Muscle of arm (tissue), 1 donor: ENCODE measurements at regions not wholly inside any gene's neighbourhood (a gene's known extent, or its start where the extent isn't known, plus 50 kb on each side); places are given as distances from the start of the nearest gene placed in this dataset.

ENCODE experiments used
- DNase-seq: peaks from one replicate; pipeline ENCODE4 v3.0.0-alpha.2; 2013

DNA sequence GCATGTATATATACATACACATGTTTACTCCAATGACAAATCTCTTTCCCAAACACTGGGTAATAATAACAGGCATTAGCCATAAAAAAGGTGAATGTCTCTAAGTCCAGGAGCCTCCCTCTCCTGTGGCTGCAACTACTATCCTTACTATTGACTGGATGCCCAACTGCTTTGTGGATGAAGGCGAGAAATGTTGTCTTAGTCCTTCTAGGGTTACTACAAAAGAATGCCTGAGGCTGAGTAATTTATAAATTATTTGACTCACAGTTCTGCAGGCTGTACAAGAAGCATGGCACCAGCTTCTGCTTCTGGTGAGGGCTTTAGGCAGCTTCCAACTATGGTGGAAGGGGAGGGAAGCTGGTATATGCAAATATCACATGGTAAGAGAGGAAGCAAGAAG lies 366.0 kb upstream of the DDHD1 start:
- DNase-seq: no peak

DNA sequence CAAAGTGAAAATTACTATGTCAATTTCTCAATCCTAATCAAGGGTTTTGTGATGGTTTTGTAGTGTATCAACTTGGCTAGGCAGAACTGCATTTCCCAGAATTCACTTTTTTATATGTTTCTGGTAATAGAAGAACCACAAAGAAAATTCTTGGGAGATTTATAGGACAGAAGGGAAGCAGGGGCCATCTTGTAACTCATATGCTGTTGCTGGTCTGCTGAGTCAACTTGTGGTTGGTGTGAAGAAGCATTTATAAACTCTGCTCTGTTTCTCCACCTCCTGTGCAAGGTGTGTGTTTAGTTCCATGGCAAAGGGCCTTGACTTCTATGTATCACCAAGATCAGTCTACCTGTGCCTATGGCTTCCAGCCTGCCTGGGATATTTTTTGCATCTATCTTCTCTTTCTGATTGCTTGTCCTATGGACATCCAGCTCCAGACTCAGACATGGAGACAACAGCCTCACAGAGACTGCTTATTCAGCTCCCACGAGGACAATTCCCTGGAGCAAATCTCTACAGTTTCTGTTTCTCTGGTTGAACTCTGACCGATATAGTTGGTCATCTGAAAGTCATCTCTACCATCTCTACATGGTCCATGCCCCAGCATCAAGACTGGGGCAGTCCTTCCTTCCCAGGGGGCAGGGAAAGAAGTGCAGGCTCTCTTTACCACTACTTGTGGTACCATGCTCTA lies 364.3 kb upstream of the DDHD1 start:
- DNase-seq: no peak

DNA sequence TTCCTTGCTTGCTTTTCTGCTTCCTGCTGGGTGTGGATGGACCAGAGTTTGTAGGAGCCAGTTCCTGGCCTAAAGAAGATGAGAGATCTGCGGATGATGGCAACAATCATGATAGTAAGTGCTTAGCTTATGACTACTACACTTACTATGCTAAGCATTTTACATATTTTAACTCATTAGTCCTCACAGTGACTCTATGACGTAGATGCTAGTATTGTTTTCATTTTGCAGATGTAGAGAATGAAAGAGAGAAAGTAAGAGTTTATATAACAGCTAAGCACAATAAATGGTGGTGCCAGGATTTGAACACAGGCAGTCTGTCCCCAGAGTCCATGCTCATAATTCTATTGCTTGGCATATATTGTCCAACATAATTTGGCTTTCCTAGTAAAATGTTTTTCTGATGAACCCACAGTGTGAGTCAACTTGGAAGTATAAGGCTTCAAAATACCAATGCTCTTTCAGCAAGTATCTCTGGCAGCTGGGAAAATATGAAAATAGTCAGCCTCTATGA lies 363.2 kb upstream of the DDHD1 start:
- DNase-seq: no peak

DNA sequence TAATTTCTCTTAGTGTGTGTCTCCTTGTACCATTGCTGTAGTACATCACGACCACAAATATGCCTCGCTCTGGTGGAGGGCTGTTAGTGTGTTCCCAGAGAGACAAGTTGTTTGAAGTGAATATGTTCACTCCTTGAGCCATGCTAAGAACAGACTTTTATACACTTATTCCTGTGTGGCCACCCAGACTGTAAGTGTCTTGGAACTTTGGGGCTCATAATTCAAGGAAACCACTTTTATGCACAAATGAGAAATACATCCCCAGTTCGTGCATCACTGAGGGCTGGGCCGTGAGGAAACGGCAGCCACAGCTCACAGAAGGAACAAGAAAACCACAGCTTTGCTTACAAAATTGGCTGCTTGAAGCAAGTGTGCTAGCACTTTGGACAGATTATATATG lies 362.2 kb upstream of the DDHD1 start:
- DNase-seq: no peak

DNA sequence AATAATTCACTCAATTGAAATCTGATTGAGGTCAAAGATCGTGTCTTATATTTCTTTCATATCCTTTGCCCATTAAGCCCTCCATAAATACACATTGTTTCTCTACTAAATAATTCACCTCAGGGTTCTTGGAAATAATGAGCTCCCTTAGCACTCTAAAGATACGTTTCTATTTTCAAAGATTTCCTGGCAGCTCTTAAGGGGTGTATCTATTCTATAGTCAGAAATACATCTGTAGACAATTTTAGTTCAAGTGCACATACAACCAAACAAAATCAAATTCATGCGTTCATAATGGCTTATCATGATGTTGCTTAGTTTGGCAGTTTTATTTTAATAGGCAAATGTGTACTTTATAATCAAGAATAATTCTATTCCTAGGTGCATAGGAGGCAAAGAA lies 361.1 kb upstream of the DDHD1 start:
- no peak for DNase-seq

DNA sequence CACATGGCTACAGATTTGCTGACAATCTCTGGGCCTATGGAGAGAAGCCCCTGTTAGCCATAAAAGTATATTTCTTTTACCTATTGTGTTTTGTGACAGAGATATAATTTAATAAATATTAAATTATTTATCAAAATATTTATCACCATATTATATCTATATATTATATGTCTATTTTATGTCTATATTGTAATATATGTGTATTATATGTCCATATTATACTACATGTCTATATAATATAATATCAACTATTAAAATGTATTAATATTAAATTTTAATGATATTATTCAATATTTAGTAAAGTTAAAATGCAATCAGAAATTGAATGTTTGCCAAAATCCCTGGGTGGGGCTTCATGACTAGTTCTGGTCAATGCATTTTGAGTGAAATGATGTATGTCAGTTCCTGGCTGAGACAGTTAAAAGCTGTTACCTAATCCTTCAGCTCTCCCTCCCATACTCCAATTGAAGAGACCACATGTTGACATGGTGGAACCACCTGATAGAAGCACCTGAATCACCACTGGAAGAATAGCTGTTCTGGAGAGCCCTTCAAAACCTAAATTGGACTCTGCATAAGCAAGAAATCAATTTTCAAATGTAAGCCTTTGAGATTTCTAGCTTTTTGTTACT lies 357.3 kb upstream of the DDHD1 start:
- no peak for DNase-seq

DNA sequence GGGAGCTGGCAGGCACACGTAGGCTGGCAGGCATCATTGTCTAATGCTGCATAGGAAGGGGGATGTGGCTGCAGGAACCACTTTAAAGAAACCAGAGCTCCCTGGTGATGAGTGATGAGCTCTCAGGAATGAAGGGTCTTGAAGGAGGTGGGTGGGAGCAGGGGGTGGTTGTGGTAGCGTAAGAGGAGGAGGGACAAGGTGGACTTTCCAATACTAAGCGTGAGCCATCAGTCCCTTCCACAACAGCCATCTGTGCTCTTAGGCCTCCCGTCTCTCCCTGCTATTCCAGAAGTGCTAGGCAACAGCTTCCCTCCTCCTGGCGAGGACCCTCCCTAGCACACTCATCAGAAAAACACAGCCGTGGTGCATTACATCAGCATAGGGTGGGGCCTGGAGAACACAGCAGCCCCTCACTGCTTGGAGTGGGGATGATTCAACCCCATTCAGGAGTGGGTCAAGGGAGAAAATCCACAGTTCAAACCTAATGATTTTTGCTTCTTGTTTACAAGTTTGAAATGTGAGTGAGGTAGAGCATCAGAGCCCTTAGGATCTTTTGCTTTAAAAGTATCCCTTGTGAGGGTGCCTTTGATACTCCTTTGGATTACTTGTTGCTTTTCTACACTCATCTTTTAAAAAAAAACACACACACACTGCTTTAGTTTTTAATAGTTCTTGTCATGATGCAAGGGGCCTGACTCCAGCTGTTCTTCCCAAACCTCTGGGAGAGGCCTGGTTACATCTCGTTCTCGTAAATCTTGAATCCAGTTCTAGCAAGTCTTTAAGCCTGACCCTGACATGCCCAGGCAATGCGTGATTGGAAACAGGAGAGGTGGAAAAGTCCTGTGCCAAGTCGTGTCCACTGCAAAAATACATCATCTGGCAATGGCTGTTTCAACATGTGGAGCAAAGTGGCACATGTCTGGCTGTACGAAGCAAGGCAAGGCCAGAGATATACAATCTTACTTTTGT lies 356.4 kb upstream of the DDHD1 start:
- DNase-seq: peak; percentile 82

DNA sequence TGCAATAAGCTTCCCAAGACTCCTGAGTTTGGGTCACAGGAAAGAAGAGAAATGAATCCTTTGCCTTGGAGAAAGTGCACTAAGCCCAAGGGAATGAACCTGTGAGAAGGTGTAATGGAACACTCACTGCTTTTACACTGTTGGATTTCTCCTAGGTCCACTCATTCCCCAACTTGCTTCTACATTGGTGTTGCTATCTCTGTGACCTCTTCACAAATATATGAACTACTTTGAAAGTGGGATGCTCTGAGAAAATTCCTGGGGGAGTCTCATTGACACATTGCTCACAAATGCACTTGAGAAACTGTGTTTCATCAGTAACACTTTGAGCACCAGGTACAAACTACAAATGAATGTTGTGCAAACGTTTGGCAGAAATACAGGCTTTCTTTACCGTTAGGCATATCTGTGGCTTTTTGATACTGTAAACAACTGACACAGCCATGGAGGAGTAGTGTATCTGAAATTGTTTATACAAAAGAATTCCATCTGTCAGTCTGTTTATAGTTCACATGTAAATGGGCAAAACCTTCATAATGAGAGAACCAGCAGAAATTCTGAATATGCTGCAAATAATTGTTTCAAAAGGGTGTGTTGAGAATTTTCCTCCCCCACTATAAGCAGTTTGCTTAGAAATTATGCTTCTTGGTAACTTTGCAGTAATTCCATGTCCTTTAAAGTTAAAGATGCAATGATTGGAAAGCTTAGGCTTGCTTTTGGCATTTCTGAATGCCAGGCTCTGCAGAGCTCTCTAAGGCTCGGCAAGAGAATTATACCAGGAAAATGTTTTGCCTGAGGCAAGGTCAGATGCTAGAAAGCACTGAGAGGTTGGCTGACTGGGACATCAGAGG lies 348.5 kb upstream of the DDHD1 start:
- DNase-seq: no peak

DNA sequence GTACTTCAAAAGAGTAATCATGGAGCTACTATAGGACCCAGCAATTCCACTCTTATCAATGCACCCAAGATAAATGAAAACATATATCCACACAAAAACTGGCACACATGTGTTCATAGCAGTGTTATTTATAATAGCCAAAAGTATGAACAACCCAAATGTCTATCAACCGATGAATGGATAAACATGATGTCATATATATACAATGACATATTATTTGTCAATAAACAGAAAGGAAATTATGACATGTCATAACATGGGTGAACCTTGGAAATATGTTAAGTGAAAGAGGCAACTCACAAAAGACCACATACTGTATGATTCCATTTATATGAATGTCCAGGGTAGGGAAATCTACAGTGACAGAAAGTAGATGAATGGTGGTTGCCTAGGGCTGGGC lies 347.1 kb upstream of the DDHD1 start:
- DNase-seq: no peak

DNA sequence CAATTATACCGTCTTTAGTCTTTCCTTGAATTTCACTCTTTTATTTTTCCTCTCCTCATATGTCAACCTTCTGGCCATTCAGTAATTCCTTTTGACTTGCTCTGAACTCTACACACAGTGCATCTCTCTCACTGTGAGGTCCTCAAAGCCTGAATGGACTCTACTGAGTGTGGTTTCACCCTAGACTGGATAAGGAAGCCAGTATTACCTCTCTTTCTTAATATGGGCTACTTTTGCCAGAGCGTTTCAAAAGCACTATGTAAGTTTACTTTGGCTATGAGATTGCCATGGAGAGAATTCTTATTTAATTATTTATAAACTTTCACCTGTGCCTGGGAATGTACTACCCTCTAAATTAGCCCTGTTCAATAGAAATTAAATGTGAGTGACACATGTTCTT lies 343.5 kb upstream of the DDHD1 start:
- no peak for DNase-seq

DNA sequence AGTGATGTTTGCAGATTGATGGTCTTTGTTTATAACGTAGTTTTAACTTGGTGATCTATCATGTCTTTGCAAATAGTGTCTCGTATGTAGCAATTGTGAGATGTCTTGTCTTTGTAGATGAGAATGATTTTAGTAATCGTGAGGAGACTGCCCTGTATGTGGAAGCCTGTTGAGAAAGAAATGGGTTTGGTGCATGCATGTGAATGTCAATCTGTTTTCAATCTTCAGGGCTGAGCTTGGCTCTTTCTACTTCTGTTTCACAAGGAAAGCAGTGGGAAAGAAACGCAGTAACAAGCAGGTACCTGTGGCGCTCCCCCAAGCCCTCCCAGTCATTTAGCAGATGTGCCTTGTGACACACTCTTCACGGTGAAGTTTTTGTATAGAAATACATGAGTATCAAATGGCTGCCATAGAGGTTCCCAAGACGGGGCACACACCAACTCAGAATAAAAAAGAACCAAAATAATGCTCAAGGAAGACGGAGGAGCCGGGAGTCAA lies 342.8 kb upstream of the DDHD1 start:
- DNase-seq: no peak

DNA sequence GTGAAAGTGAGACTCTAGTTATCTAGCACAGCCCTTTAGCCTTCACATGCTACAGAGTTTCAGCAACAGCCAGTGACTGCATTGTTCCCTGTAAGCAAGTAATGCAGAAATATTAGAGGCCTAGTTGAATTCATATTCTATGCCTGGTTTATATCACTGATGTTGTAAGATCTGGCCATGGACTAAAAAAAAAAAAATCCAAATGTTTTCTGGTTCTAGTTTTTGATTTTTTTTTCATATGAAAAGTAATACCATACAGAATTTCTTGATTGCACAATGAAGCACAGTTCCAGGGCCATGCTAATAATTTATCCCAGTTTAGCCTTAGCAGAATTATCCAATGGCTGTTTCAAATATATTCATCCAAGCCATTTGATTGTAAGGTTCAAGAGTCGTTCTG lies 341.5 kb upstream of the DDHD1 start:
- no peak for DNase-seq

DNA sequence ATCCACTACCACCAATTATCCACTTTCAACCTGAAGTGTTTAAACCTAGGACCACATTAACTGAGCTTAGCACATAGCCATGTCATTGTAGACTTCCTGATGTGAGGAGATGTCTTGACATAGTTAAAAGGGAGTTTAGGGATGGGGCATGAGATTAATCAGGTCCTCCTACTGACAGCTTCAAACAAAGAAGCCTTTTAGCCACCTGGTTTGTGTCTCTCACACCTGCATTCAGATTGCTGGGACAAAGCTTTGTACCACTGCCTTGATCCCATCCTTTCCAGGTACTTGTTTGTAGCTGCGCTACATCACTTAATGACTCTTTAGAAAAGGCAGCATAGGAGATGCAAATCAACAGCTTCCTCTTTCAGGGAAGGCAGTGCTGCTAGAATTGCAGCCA lies 340.7 kb upstream of the DDHD1 start:
- no peak for DNase-seq

DNA sequence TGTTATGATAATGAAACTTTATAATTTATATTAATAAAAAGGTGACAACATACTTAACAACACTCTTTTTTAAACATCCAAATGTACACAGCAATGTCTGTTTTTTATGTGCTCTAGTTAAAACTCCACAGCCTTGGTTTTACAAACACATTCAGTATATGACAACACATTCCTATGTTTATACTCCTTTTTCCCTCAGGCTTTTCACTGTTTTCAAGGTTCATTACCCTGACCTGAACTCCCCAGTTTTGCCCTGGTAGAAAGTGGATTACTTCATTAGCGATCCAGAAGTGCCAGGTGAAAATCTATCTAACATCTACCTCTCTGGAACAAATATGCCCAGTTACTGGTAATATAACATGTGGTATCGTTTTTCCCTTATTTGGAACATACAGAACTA lies 340.2 kb upstream of the DDHD1 start:
- no peak for DNase-seq

DNA sequence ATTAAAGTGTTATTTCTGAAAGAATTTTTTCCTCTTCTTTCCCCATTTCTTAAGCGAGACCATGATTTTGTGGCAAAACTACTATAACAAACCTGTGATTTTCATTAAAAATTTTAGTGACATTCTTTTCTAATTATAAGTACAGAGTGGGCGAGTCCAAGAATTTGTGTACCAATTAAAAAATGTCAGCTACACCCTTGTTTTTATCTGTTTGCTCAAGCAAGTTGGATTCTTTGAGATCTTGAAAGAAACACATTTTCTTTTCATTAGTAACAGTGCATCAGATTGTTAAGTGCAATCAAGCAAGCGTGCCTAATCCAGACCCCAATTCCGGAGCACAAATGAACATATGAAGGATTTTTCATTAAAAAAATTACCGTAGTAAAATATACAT lies 338.8 kb upstream of the DDHD1 start:
- no peak for DNase-seq

DNA sequence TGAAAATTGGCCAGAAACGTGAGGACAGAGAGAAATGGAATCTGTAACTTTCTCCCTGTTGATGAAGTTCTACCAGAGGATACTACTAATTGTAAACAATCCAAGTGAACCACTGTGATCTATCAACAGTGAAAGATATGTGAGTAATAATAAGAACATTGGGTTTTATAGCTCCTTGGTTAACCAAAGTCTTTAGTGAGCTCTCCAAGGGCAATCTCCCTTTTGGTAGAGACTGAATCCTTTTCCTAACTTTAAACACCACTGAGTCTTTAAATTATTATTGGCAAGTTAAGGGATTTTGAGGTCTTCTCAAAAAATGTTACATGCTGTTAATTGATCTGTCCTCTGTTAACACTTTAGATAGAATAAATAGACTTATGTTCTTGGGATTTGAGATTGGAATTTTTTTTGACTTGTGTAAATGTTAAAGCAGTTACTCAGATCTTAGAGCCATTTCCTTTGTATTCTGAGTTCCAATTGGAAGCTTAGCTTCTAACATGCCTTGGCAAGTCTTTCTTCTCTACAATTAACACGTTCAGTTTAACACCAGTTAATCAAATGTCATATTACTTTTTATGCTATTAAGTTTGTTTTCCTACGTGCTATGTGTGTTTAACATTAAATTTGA lies 338.2 kb upstream of the DDHD1 start:
- no peak for DNase-seq

DNA sequence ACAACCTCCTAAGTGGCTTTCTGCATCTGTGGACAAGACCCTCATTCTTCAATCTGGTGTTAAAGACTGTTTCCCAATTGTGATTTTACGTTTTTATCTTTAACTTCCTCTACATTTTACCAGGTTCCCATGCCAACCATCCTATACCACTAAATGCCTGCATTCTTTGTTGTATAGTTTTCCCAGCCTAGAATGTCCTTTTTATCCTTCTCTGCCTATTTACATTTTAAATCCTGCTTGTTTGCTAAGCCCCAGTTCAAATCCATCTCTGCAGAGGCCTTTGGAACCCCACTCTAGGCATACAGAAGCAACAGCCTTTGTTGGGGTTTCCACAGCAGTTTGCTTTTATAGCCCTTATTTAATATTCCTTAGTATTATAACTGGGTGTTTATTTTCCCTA lies 325.1 kb upstream of the DDHD1 start:
- DNase-seq: no peak

DNA sequence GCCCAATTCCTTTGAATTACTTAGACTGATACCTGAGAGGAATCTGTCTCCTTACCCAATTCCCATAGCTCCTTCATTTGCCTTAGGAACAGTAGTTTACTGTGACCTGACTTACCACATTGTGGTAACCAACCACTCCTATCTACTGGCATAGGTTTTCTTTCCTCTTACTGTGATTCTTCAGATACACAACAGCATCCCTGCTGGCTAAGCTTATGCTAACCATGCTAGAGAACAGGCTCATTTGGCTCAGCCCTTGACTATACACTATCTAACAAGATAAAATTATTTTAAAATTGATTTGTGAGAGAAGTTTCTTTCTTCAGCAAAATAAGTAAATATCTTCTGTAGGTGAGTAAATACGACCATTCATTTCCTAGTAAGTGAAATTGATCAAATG lies 320.4 kb upstream of the DDHD1 start:
- DNase-seq: no peak

DNA sequence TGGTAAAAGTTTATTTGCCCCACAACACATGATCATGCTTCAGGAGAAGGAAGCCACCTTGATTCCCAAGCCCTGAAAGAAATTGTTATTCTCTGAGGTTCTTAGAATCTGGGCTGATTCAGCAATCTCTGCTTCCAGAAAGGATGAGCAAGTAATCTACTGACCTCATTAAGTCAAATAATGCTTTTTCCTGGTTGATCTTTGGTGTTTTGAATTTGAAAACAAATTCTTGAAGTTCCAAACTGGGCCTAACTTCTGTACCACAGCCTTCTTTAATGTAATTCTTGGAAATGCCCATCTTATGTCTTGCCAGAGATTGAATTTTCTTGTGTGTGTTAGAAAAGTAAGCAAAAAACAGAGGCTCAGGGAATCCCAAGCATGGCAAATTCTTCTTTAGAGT lies 319.2 kb upstream of the DDHD1 start:
- DNase-seq: no peak

DNA sequence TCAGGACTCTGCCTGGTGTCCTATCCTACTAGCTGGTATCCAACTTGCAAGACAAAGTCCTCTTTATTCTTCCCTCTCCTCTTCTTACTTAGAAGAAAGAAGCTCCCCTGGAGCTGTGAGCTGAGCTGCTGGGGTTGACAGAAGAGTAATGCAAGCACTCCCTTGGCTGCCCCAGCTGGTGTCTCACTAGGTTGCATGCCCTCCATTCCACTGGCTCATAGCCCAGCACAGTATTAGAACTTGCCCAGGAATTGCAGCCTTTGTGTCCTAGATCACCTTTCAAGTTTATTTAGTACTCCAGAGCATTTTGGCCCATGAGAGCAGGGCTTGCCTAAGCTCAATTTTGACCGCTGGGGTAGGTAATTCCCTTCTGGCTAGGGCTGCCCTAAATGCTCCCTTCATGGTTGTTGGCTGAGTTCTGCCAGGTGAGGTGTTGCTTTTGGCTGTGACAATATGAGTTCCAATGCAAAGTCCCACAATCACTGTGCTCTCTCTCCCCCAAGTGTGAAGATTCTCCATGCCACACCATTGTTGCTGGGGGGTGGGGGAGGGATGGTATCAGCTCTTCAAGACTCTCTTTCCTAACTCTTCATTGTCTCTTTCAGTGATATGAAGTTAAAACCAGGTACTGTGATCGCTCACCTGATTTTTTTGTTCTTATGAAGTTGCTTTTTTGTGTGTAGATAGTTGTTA lies 317.4 kb upstream of the DDHD1 start:
- no peak for DNase-seq
